ENCODE measurements at regions not wholly inside any gene's neighbourhood (a gene's known extent, or its start where the extent isn't known, plus 50 kb on each side); places are given as distances from the start of the nearest gene placed in this dataset.

- H3K27ac Mint-ChIP-seq (ENCODE audit: unreplicated experiment) = no peak overlapping the region
- H3K9me3 Mint-ChIP-seq (ENCODE audit: low read depth, unreplicated experiment) = peaks cover 6% of the 10 kb centered on the region
- no peak for TF ChIP-seq CTCF (IDR thresholded peaks at IDR 0.05; ENCODE audit: unreplicated experiment)
- intact Hi-C loops (cut with micrococcal nuclease; ENCODE audit: unreplicated experiment) = no loop called here
- CTCF ChIA-PET = no interaction called here
- no peak overlapping the region for H3K4me3 Mint-ChIP-seq (ENCODE audit: low read depth, unreplicated experiment)
- H3K36me3 Mint-ChIP-seq (ENCODE audit: insufficient read depth, unreplicated experiment) = no peaks in the 10 kb centered on the region
- DNase-seq = no peak
- no peaks in the 10 kb centered on the region for H3K27me3 Mint-ChIP-seq (ENCODE audit: unreplicated experiment)
- no peaks in the 10 kb centered on the region for H3K4me1 Mint-ChIP-seq (ENCODE audit: low read depth, unreplicated experiment)
- no TSS peak for BruUV-seq (replicated peaks)
These were observed 164.6 kb upstream of the DCC start for GRCh38 chr18:52175406-52175805.

GRCh38 chr18:52183107-52183506, 156.9 kb upstream of the DCC start:
- no peak overlapping the region for H3K4me3 Mint-ChIP-seq (ENCODE audit: low read depth, unreplicated experiment)
- intact Hi-C loops (cut with micrococcal nuclease; ENCODE audit: unreplicated experiment) = no loop called here
- DNase-seq = no peak
- H3K36me3 Mint-ChIP-seq (ENCODE audit: insufficient read depth, unreplicated experiment) = no peaks in the 10 kb centered on the region
- BruUV-seq (replicated peaks) = no TSS peak
- H3K4me1 Mint-ChIP-seq (ENCODE audit: low read depth, unreplicated experiment) = no peaks in the 10 kb centered on the region
- no peak for TF ChIP-seq CTCF (IDR thresholded peaks at IDR 0.05; ENCODE audit: unreplicated experiment)
- no peak overlapping the region for H3K27ac Mint-ChIP-seq (ENCODE audit: unreplicated experiment)
- H3K27me3 Mint-ChIP-seq (ENCODE audit: unreplicated experiment) = no peaks in the 10 kb centered on the region
- CTCF ChIA-PET = no interaction called here
- peaks cover 18% of the 10 kb centered on the region for H3K9me3 Mint-ChIP-seq (ENCODE audit: low read depth, unreplicated experiment)

GRCh38 chr18:52190195-52190594, 149.8 kb upstream of the DCC start:
- CTCF ChIA-PET = no interaction called here
- no peak for TF ChIP-seq CTCF (IDR thresholded peaks at IDR 0.05; ENCODE audit: unreplicated experiment)
- no peaks in the 10 kb centered on the region for H3K4me1 Mint-ChIP-seq (ENCODE audit: low read depth, unreplicated experiment)
- peaks cover 23% of the 10 kb centered on the region for H3K27me3 Mint-ChIP-seq (ENCODE audit: unreplicated experiment)
- no peak overlapping the region for H3K4me3 Mint-ChIP-seq (ENCODE audit: low read depth, unreplicated experiment)
- intact Hi-C loops (cut with micrococcal nuclease; ENCODE audit: unreplicated experiment) = no loop called here
- peaks cover 9% of the 10 kb centered on the region for H3K9me3 Mint-ChIP-seq (ENCODE audit: low read depth, unreplicated experiment)
- H3K36me3 Mint-ChIP-seq (ENCODE audit: insufficient read depth, unreplicated experiment) = no peaks in the 10 kb centered on the region
- DNase-seq = no peak
- no TSS peak for BruUV-seq (replicated peaks)
- H3K27ac Mint-ChIP-seq (ENCODE audit: unreplicated experiment) = no peak overlapping the region

GRCh38 chr18:52190631-52191030, 149.4 kb upstream of the DCC start:
- peaks cover 23% of the 10 kb centered on the region for H3K27me3 Mint-ChIP-seq (ENCODE audit: unreplicated experiment)
- H3K4me1 Mint-ChIP-seq (ENCODE audit: low read depth, unreplicated experiment) = no peaks in the 10 kb centered on the region
- H3K36me3 Mint-ChIP-seq (ENCODE audit: insufficient read depth, unreplicated experiment) = no peaks in the 10 kb centered on the region
- H3K4me3 Mint-ChIP-seq (ENCODE audit: low read depth, unreplicated experiment) = no peak overlapping the region
- peaks cover 9% of the 10 kb centered on the region for H3K9me3 Mint-ChIP-seq (ENCODE audit: low read depth, unreplicated experiment)
- TF ChIP-seq CTCF (IDR thresholded peaks at IDR 0.05; ENCODE audit: unreplicated experiment) = no peak
- H3K27ac Mint-ChIP-seq (ENCODE audit: unreplicated experiment) = no peak overlapping the region
- intact Hi-C loops (cut with micrococcal nuclease; ENCODE audit: unreplicated experiment) = no loop called here
- no TSS peak for BruUV-seq (replicated peaks)
- DNase-seq = no peak
- CTCF ChIA-PET = no interaction called here

GRCh38 chr18:52200406-52200805, 139.6 kb upstream of the DCC start:
- Mint-ChIP-seq H3K27me3 (ENCODE audit: unreplicated experiment) (no peaks in the 10 kb centered on the region), H3K4me3 (ENCODE audit: low read depth, unreplicated experiment) (no peak overlapping the region), H3K4me1 (ENCODE audit: low read depth, unreplicated experiment) (no peaks in the 10 kb centered on the region), H3K27ac (ENCODE audit: unreplicated experiment) (no peak overlapping the region), H3K9me3 (ENCODE audit: low read depth, unreplicated experiment) (peaks cover 5% of the 10 kb centered on the region), H3K36me3 (ENCODE audit: insufficient read depth, unreplicated experiment) (no peaks in the 10 kb centered on the region)
- CTCF ChIA-PET = no interaction called here
- intact Hi-C loops (cut with micrococcal nuclease; ENCODE audit: unreplicated experiment) = no loop called here
- BruUV-seq (replicated peaks) = no TSS peak
- no peak for TF ChIP-seq CTCF (IDR thresholded peaks at IDR 0.05; ENCODE audit: unreplicated experiment)
- no peak for DNase-seq

Measured in Calu3 (cell line).